H1 (cell line): ENCODE measurements at regions not wholly inside any gene's neighbourhood (a gene's known extent, or its start where the extent isn't known, plus 50 kb on each side); places are given as distances from the start of the nearest gene placed in this dataset.

ENCODE experiments used
- CTCF ChIA-PET: fragments of 300-600 bp; sonication (Branson Sonifier 250); formaldehyde crosslinking; loops from one replicate; lab custom pipeline; 2021; ENCODE audit not compliant: partially characterized antibody; lab: Charles Lee
- POLR2A ChIA-PET: fragments of 300-600 bp; sonication (Branson Sonifier 250); formaldehyde crosslinking; loops from one replicate; lab custom pipeline; 2021; ENCODE audit warnings: inconsistent platforms; ENCODE audit not compliant: partially characterized antibody; lab: Charles Lee
- DNase-seq, 2 experiments: peaks; one replicate each; pipeline versions ENCODE4 v3.0.0 to v3.0.0-alpha.2; 2010 to 2022; ENCODE audit warnings: low spot score in 2 of 2, low read depth in 1 of 2, mixed read lengths in 1 of 2
- FAIRE-seq: peaks from 2 replicates; lab custom pipeline; 2011; peaks lifted over from hg19 to GRCh38; lab: Jason Lieb, UNC
- H2AFZ ChIP-seq: 2 replicates; pipeline ENCODE4 v1.8.1; 2012; ENCODE audit warnings: low read length, inconsistent platforms
- H2AK5ac ChIP-seq: 2 replicates; pipeline ENCODE4 v1.6.1; 2013; ENCODE audit warnings: low read depth, low read length
- H2BK120ac ChIP-seq: replicated peaks from 2 replicates; pipeline ENCODE3; 2013; ENCODE audit warnings: low read depth, low read length, inconsistent platforms
- H2BK12ac ChIP-seq: 2 replicates; pipeline ENCODE4 v1.6.1; 2013; ENCODE audit warnings: low read depth, low read length
- H2BK15ac ChIP-seq: 2 replicates; pipeline ENCODE4 v1.6.1; 2013; ENCODE audit warnings: low read length
- H2BK20ac ChIP-seq: 2 replicates; pipeline ENCODE4 v1.6.1; 2013; ENCODE audit warnings: low read length
- H2BK5ac ChIP-seq: 2 replicates; pipeline ENCODE4 v1.6.1; 2013; ENCODE audit warnings: low read depth, low read length
- H3K14ac ChIP-seq: 2 replicates; pipeline ENCODE4 v1.6.1; 2013; ENCODE audit warnings: inconsistent platforms; ENCODE audit not compliant: insufficient read length
- H3K18ac ChIP-seq: 2 replicates; pipeline ENCODE4 v1.6.1; 2013; ENCODE audit warnings: low read length; ENCODE audit errors: extremely low read depth
- H3K23ac ChIP-seq: 2 replicates; pipeline ENCODE4 v1.6.1; 2013; ENCODE audit warnings: inconsistent platforms; ENCODE audit not compliant: insufficient read length
- H3K23me2 ChIP-seq: 2 replicates; pipeline ENCODE4 v1.6.1; 2013; ENCODE audit warnings: low read depth, low read length
- H3K27ac ChIP-seq: 2 replicates; pipeline ENCODE4 v1.6.1; 2011; ENCODE audit warnings: low read depth, low read length, inconsistent platforms
- H3K27me3 ChIP-seq, 4 experiments: replicated peaks in 1 of 4; 1 replicate in 1 of 4; 2 replicates in 3 of 4; pipeline versions ENCODE4 v1.6.1 to v1.8.1; 2011 to 2013; ENCODE audit warnings: low read length in 3 of 4, mild to moderate bottlenecking in 3 of 4, inconsistent platforms in 2 of 4, mixed read lengths in 2 of 4, moderate library complexity in 1 of 4; ENCODE audit not compliant: control insufficient read depth in 3 of 4, insufficient read depth in 3 of 4; ENCODE audit errors: extremely low read depth in 1 of 4
- H3K36me3 ChIP-seq, 4 experiments: 2 replicates each; pipeline versions ENCODE4 v1.6.1 to v1.8.1; 2011 to 2013; ENCODE audit warnings: mild to moderate bottlenecking in 4 of 4, low read length in 3 of 4, moderate library complexity in 2 of 4, control low read depth in 1 of 4, inconsistent platforms in 1 of 4; ENCODE audit not compliant: insufficient read depth in 4 of 4, control insufficient read depth in 2 of 4
- H3K4ac ChIP-seq: replicated peaks from 2 replicates; pipeline ENCODE3; 2013; ENCODE audit warnings: low read length, low read depth, mixed read lengths, inconsistent platforms; ENCODE audit not compliant: insufficient read length
- H3K4me1 ChIP-seq, 4 experiments: replicated peaks in 1 of 4; 1 replicate in 1 of 4; 2 replicates in 3 of 4; pipeline versions ENCODE4 v1.6.1 to v1.8.1; 2011 to 2013; ENCODE audit warnings: low read length in 3 of 4, inconsistent platforms in 2 of 4, mixed read lengths in 1 of 4; ENCODE audit not compliant: insufficient read depth in 4 of 4, control insufficient read depth in 3 of 4
- H3K4me2 ChIP-seq, 2 experiments: 2 replicates each; pipeline versions ENCODE4 v1.6.1 to v1.8.1; 2011 to 2013; ENCODE audit warnings: low read depth in 2 of 2, low read length in 2 of 2, control low read depth in 1 of 2, inconsistent platforms in 1 of 2, mild to moderate bottlenecking in 1 of 2; ENCODE audit not compliant: insufficient read depth in 1 of 2
- H3K4me3 ChIP-seq, 4 experiments: fragments of 200-600, 300-600 bp in 1 of 4; sonication (generic), shearing (Covaris generic), sonication (Bioruptor Twin) in 1 of 4; 2 replicates each; pipeline versions ENCODE4 v1.5.1 to v1.8.1; 2011 to 2016; ENCODE audit warnings: low read length in 4 of 4, low read depth in 3 of 4, control low read depth in 2 of 4, inconsistent platforms in 2 of 4, mild to moderate bottlenecking in 2 of 4, mixed read lengths in 1 of 4, moderate library complexity in 1 of 4; ENCODE audit not compliant: insufficient read depth in 2 of 4; ENCODE audit errors: extremely low read depth in 1 of 4
- H3K56ac ChIP-seq: replicated peaks from 2 replicates; pipeline ENCODE3; 2013; ENCODE audit warnings: low read depth, mild to moderate bottlenecking, mixed read lengths, low read length, inconsistent platforms; ENCODE audit not compliant: insufficient read length
- H3K79me1 ChIP-seq: 2 replicates; pipeline ENCODE4 v1.6.1; 2013; ENCODE audit warnings: low read depth, low read length, control low read depth
- H3K79me2 ChIP-seq, 2 experiments: 2 replicates each; pipeline versions ENCODE4 v1.6.1 to v1.8.1; 2012 to 2013; ENCODE audit warnings: low read length in 2 of 2, mild to moderate bottlenecking in 2 of 2, inconsistent platforms in 1 of 2; ENCODE audit not compliant: insufficient read depth in 2 of 2, control insufficient read depth in 1 of 2
- H3K9ac ChIP-seq, 4 experiments: replicated peaks in 1 of 4; 1 replicate in 1 of 4; 2 replicates in 3 of 4; pipeline versions ENCODE4 v1.6.1 to v1.8.1; 2011 to 2013; ENCODE audit warnings: low read depth in 3 of 4, low read length in 3 of 4, control low read depth in 2 of 4, mild to moderate bottlenecking in 2 of 4, moderate library complexity in 2 of 4, inconsistent platforms in 1 of 4; ENCODE audit errors: extremely low read depth in 1 of 4
- H3K9me3 ChIP-seq, 2 experiments: 2 replicates each; pipeline versions ENCODE4 v1.6.1 to v1.8.1; 2012 to 2013; ENCODE audit warnings: mild to moderate bottlenecking in 2 of 2, moderate library complexity in 2 of 2, control low read depth in 1 of 2, inconsistent platforms in 1 of 2, low read depth in 1 of 2, low read length in 1 of 2, mixed read lengths in 1 of 2; ENCODE audit not compliant: insufficient read depth in 2 of 2
- H4K20me1 ChIP-seq, 2 experiments: replicated peaks in 1 of 2; 2 replicates each; pipeline versions ENCODE3 to v1.8.1; 2011 to 2013; ENCODE audit warnings: inconsistent platforms in 2 of 2, low read length in 2 of 2, mild to moderate bottlenecking in 1 of 2; ENCODE audit not compliant: insufficient read depth in 2 of 2, control insufficient read depth in 1 of 2
- H4K5ac ChIP-seq: 2 replicates; pipeline ENCODE4 v1.6.1; 2013; ENCODE audit warnings: low read length, low read depth, mixed read lengths, inconsistent platforms; ENCODE audit not compliant: insufficient read length
- H4K8ac ChIP-seq: 2 replicates; pipeline ENCODE4 v1.8.0; 2013; ENCODE audit warnings: mild to moderate bottlenecking, moderate library complexity, low read length, inconsistent platforms; ENCODE audit not compliant: insufficient read depth; ENCODE audit errors: extremely low read depth
- H4K91ac ChIP-seq: replicated peaks from 2 replicates; pipeline ENCODE3; 2013; ENCODE audit warnings: low read length, mixed read lengths, inconsistent platforms; ENCODE audit not compliant: insufficient read length
- CBX8 ChIP-seq: fragments of 300-800, 300-1000 bp; sonication (generic); IDR thresholded peaks from 2 replicates; pipeline ENCODE4 v1.7.1; 2016; ENCODE audit warnings: low read depth, low read length, borderline replicate concordance
- CHD2 ChIP-seq: IDR thresholded peaks from 2 replicates; pipeline ENCODE4 v1.6.1; 2012; ENCODE audit warnings: low read length, improper control_type of control experiment
- WGBS, 2 experiments: shearing (Covaris generic) in 1 of 2; methylation state at CpG; one replicate each; pipeline versions ENCODE4 v1.1.6 to v1.1.7; 2013 to 2015; ENCODE audit warnings: low lambda C conversion rate in 2 of 2, mixed read lengths in 2 of 2, inconsistent platforms in 1 of 2, low coverage in 1 of 2, missing lambda C conversion rate in 1 of 2; ENCODE audit not compliant: insufficient replicate concordance in 2 of 2, insufficient coverage in 1 of 2, insufficient read length in 1 of 2; ENCODE audit errors: extremely low coverage in 1 of 2, missing lambda C conversion rate in 1 of 2; 5-methylcytosine and 5-hydroxymethylcytosine counted together

GRCh38 chr12:98260276-98260675, 255.1 kb upstream of the TMPO start:
- no peak overlapping the region for H3K4me2 ChIP-seq
- H3K18ac ChIP-seq: no peak overlapping the region
- no peaks in the 10 kb centered on the region for H4K20me1 ChIP-seq
- no peak overlapping the region for H2BK12ac ChIP-seq
- TF ChIP-seq CHD2 (no peak), CBX8 (no peak)
- TF ChIP-seq, all 59 proteins: peak for 0
- 90% methylated on average over 5 of the region's 5 CpGs; no CpG with 5 or more reads in 1 of the 2 experiments for WGBS, 2 experiments
- H3K27me3 ChIP-seq: no peaks in the 10 kb centered on the region
- no peak overlapping the region for H4K8ac ChIP-seq
- H3K4me3 ChIP-seq: no peak overlapping the region
- H3K4me1 ChIP-seq: no peaks in the 10 kb centered on the region
- POLR2A ChIA-PET: no interaction called here
- CTCF ChIA-PET: interaction anchor here (1.1 to 2.2 kb wide), 2 partner anchors 33 to 197 kb away, joined by 3 to 11 read pairs; no protein-coding TSS in a partner anchor
- no peak overlapping the region for H3K4ac ChIP-seq
- FAIRE-seq (no peak), DNase-seq (no peak)
- H3K23me2 ChIP-seq: no peaks in the 10 kb centered on the region
- no peak overlapping the region for H2AFZ ChIP-seq
- H2BK15ac ChIP-seq: no peak overlapping the region
- H2BK120ac ChIP-seq: no peak overlapping the region
- no peaks in the 10 kb centered on the region for H3K79me2 ChIP-seq
- no peak overlapping the region for H3K9ac ChIP-seq
- H3K56ac ChIP-seq: no peak overlapping the region
- H2BK5ac ChIP-seq: no peak overlapping the region
- no peak overlapping the region for H3K14ac ChIP-seq
- H2BK20ac ChIP-seq: no peak overlapping the region
- H3K36me3 ChIP-seq: no peaks in the 10 kb centered on the region
- no peak overlapping the region for H2AK5ac ChIP-seq
- H3K27ac ChIP-seq: no peak overlapping the region
- H4K91ac ChIP-seq: no peak overlapping the region
- H4K5ac ChIP-seq: no peak overlapping the region
- H3K23ac ChIP-seq: no peak overlapping the region
- H3K79me1 ChIP-seq: no peaks in the 10 kb centered on the region
- H3K9me3 ChIP-seq: no peaks in the 10 kb centered on the region
